ENCODE measurements at regions not wholly inside any gene's neighbourhood (a gene's known extent, or its start where the extent isn't known, plus 50 kb on each side); places are given as distances from the start of the nearest gene placed in this dataset.

DNA sequence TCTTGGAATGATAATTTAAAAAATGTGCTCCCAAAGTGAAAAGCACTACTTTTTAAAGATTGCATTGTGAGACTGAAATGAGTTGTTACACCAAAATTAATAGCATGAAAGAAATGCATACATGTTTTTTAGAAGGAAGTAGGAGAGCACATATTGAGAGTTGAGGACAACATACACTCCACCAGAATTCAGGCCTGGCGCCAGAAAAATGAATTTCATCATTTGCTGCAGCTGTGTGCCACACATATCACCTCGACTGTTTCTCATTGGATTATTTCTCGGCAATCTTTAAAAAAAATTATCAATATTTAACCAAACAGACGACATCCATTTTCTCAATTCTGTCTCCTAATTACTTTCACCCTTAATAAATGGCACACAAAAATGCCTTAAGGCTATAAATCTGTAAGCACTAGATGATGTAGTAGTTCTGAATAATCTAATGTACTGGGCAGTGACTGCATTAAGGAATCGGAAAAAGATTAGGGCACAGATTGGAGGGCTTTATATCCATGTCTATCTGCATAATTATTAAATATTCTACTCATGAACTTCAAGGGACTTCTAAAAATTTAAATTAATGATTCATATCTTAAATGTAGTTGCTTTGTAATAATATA, 590.4 kb downstream of the NXPH1 start:
- ChIA-PET CTCF (no interaction called here), POLR2A (no interaction called here)
- H3K4me1 ChIP-seq (ENCODE audit: control insufficient read depth, insufficient read depth, low read length): no peaks in the 10 kb centered on the region
- no peak overlapping the region for H3K27ac ChIP-seq (ENCODE audit: extremely low read depth, low read depth, low read length)
- no peaks in the 10 kb centered on the region for H3K36me3 ChIP-seq (ENCODE audit: control insufficient read depth in 2 of 2, insufficient read depth in 1 of 2, low read length in 2 of 2)
- H3K4me3 ChIP-seq (ENCODE audit: low read depth, low read length): no peak overlapping the region
- no peaks in the 10 kb centered on the region for H3K9me3 ChIP-seq (ENCODE audit: control insufficient read depth, insufficient read depth, low read depth, low read length)
- TF ChIP-seq ZNF211 (tag by site-specific recombination; IDR thresholded peaks at IDR 0.05; ENCODE audit: low read depth): no peak
- no peak for TF ChIP-seq HOXD13 (CRISPR knock-in tag; IDR thresholded peaks at IDR 0.05; ENCODE audit: borderline replicate concordance)
- TF ChIP-seq, protein P1, sequence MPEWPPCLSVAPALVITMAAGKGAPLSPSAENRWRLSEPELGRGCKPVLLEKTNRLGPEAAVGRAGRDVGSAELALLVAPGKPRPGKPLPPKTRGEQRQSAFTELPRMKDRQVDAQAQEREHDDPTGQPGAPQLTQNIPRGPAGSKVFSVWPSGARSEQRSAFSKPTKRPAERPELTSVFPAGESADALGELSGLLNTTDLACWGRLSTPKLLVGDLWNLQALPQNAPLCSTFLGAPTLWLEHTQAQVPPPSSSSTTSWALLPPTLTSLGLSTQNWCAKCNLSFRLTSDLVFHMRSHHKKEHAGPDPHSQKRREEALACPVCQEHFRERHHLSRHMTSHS (tag by site-specific recombination; IDR thresholded peaks at IDR 0.05): no peak
- no peak for TF ChIP-seq ZNF621 (tag by site-specific recombination; IDR thresholded peaks at IDR 0.05)
- no peak for TF ChIP-seq ZXDB (tag by site-specific recombination; IDR thresholded peaks at IDR 0.05)
- TF ChIP-seq, protein P2, sequence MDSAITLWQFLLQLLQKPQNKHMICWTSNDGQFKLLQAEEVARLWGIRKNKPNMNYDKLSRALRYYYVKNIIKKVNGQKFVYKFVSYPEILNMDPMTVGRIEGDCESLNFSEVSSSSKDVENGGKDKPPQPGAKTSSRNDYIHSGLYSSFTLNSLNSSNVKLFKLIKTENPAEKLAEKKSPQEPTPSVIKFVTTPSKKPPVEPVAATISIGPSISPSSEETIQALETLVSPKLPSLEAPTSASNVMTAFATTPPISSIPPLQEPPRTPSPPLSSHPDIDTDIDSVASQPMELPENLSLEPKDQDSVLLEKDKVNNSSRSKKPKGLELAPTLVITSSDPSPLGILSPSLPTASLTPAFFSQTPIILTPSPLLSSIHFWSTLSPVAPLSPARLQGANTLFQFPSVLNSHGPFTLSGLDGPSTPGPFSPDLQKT (IDR thresholded peaks at IDR 0.05; ENCODE audit: borderline replicate concordance, low read depth, low read length): no peak
- TF ChIP-seq ZNF350 (tag by site-specific recombination; IDR thresholded peaks at IDR 0.05): no peak
- no peak for TF ChIP-seq ZIC2 (tag by site-specific recombination; IDR thresholded peaks at IDR 0.05)
- no peak for TF ChIP-seq ZNF776 (tag by site-specific recombination; IDR thresholded peaks at IDR 0.05; ENCODE audit: borderline replicate concordance)
- TF ChIP-seq, protein P3, sequence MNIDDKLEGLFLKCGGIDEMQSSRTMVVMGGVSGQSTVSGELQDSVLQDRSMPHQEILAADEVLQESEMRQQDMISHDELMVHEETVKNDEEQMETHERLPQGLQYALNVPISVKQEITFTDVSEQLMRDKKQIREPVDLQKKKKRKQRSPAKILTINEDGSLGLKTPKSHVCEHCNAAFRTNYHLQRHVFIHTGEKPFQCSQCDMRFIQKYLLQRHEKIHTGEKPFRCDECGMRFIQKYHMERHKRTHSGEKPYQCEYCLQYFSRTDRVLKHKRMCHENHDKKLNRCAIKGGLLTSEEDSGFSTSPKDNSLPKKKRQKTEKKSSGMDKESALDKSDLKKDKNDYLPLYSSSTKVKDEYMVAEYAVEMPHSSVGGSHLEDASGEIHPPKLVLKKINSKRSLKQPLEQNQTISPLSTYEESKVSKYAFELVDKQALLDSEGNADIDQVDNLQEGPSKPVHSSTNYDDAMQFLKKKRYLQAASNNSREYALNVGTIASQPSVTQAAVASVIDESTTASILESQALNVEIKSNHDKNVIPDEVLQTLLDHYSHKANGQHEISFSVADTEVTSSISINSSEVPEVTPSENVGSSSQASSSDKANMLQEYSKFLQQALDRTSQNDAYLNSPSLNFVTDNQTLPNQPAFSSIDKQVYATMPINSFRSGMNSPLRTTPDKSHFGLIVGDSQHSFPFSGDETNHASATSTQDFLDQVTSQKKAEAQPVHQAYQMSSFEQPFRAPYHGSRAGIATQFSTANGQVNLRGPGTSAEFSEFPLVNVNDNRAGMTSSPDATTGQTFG (tag by site-specific recombination; IDR thresholded peaks at IDR 0.05; ENCODE audit: borderline replicate concordance): no peak
- TF ChIP-seq ZNF114 (tag by site-specific recombination; IDR thresholded peaks at IDR 0.05): no peak
- TF ChIP-seq, protein P4, sequence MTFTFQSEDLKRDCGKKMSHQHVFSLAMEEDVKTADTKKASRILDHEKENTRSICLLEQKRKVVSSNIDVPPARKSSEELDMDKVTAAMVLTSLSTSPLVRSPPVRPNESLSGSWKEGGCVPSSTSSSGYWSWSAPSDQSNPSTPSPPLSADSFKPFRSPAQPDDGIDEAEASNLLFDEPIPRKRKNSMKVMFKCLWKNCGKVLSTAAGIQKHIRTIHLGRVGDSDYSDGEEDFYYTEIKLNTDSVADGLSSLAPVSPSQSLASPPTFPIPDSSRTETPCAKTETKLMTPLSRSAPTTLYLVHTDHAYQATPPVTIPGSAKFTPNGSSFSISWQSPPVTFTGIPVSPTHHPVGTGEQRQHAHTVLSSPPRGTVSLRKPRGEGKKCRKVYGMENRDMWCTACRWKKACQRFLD (tag by site-specific recombination; IDR thresholded peaks at IDR 0.05): no peak
- no peak for TF ChIP-seq ZNF311 (tag by site-specific recombination; IDR thresholded peaks at IDR 0.05; ENCODE audit: borderline replicate concordance)
- no peak for TF ChIP-seq ZNF830 (tag by site-specific recombination; IDR thresholded peaks at IDR 0.05; ENCODE audit: low read depth)
- no peak for TF ChIP-seq GLIS2 (tag by site-specific recombination; IDR thresholded peaks at IDR 0.05)
- TF ChIP-seq, protein P5, sequence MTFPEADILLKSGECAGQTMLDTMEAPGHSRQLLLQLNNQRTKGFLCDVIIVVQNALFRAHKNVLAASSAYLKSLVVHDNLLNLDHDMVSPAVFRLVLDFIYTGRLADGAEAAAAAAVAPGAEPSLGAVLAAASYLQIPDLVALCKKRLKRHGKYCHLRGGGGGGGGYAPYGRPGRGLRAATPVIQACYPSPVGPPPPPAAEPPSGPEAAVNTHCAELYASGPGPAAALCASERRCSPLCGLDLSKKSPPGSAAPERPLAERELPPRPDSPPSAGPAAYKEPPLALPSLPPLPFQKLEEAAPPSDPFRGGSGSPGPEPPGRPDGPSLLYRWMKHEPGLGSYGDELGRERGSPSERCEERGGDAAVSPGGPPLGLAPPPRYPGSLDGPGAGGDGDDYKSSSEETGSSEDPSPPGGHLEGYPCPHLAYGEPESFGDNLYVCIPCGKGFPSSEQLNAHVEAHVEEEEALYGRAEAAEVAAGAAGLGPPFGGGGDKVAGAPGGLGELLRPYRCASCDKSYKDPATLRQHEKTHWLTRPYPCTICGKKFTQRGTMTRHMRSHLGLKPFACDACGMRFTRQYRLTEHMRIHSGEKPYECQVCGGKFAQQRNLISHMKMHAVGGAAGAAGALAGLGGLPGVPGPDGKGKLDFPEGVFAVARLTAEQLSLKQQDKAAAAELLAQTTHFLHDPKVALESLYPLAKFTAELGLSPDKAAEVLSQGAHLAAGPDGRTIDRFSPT (tag by site-specific recombination; IDR thresholded peaks at IDR 0.05): no peak
- TF ChIP-seq ZNF558 (tag by site-specific recombination; IDR thresholded peaks at IDR 0.05): no peak
- TF ChIP-seq KLF9 (tag by site-specific recombination; IDR thresholded peaks at IDR 0.05; ENCODE audit: low read depth): no peak
- TF ChIP-seq ZNF768 (tag by site-specific recombination; IDR thresholded peaks at IDR 0.05): no peak

All from HEK293 (cell line).